ENCODE measurements at regions not wholly inside any gene's neighbourhood (a gene's known extent, or its start where the extent isn't known, plus 50 kb on each side); places are given as distances from the start of the nearest gene placed in this dataset.

- H3K27ac ChIP-seq = no peak overlapping the region
- H3K27me3 ChIP-seq (replicated peaks in 1 of 7) = no peaks in the 10 kb centered on the region
- intact Hi-C loops (cut with DNase I; ENCODE audit: low total_unique reads) = no loop called here
- no peaks in the 10 kb centered on the region for H3K36me3 ChIP-seq
- no peaks in the 10 kb centered on the region for H3K4me1 ChIP-seq
- TF ChIP-seq POLR2A (IDR thresholded peaks at IDR 0.05) (no peak), POLR2AphosphoS5 (IDR thresholded peaks at IDR 0.05) (no peak), CTCF (IDR thresholded peaks at IDR 0.05 in 8 of 11, conservative IDR thresholded peaks at IDR 0.05 in 3 of 11) (no peak)
- WGBS, 5 donors = 86 to 93% (median 91%) methylated on average over 2 of the region's 2 CpGs
- no peak overlapping the region for H3K4me3 ChIP-seq
- no peaks in the 10 kb centered on the region for H3K9me3 ChIP-seq
- no peak for DNase-seq
Observed at GRCh38 chr12:87272851-87273250, 756.4 kb downstream of the C12orf50 start.

DNA sequence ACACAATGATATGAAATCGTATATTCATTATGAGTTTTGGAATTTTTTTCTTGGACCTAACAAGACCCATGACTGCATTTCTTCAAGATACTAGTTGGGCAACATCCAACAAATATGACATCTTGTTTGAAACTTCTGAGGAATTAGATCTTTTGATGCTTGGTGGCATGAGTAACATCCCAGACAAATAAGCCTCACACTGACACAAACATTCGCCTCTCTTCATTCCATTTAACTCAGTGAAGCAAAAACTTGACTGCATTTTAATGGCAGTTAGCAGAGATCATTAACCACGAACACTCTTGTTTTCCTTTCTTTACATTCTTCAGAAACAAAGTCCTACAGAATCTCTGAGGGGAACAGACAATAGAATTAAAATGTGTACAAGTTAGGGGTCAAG, 758.3 kb downstream of the C12orf50 start:
- WGBS, 5 donors = 62 to 71% (median 68%) methylated on average over 3 of the region's 3 CpGs
- DNase-seq = no peak
- Histone ChIP-seq H3K27me3 (replicated peaks in 1 of 7) (no peaks in the 10 kb centered on the region), H3K27ac (no peak overlapping the region), H3K9me3 (no peaks in the 10 kb centered on the region), H3K4me1 (no peaks in the 10 kb centered on the region), H3K4me3 (no peak overlapping the region), H3K36me3 (no peaks in the 10 kb centered on the region)
- TF ChIP-seq POLR2A (IDR thresholded peaks at IDR 0.05) (no peak), CTCF (IDR thresholded peaks at IDR 0.05 in 8 of 11, conservative IDR thresholded peaks at IDR 0.05 in 3 of 11) (no peak), POLR2AphosphoS5 (IDR thresholded peaks at IDR 0.05) (no peak)
- intact Hi-C loops (cut with DNase I; ENCODE audit: low total_unique reads) = no loop called here

DNA sequence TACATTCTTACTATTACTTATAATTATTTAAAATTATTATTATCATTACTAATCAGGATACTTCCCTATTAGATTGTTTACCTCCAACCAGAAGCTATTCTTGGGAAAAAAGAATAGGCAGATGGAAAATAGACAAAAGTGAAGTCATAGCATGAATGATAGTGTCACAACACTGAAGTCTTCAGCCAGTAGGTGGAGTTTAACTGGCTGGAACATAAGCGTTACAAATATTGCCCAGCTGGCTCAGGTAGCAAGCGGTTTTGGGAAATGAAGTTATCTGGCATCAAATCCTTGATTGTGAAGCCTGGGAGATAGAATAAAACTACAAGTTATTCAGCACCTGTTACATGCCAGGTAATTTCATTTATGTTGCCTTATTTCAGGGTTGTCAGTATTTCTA, 762.9 kb downstream of the C12orf50 start:
- Histone ChIP-seq H3K27me3 (replicated peaks in 1 of 7) (no peaks in the 10 kb centered on the region), H3K4me1 (no peaks in the 10 kb centered on the region), H3K36me3 (no peaks in the 10 kb centered on the region), H3K9me3 (no peaks in the 10 kb centered on the region), H3K4me3 (no peak overlapping the region), H3K27ac (no peak overlapping the region)
- TF ChIP-seq POLR2A (IDR thresholded peaks at IDR 0.05) (no peak), POLR2AphosphoS5 (IDR thresholded peaks at IDR 0.05) (no peak), CTCF (IDR thresholded peaks at IDR 0.05 in 8 of 11, conservative IDR thresholded peaks at IDR 0.05 in 3 of 11) (no peak)
- 63 to 81% (median 75%) methylated on average over 2 of the region's 2 CpGs for WGBS, 5 donors
- no peak for DNase-seq
- intact Hi-C loops (cut with DNase I; ENCODE audit: low total_unique reads) = no loop called here

DNA sequence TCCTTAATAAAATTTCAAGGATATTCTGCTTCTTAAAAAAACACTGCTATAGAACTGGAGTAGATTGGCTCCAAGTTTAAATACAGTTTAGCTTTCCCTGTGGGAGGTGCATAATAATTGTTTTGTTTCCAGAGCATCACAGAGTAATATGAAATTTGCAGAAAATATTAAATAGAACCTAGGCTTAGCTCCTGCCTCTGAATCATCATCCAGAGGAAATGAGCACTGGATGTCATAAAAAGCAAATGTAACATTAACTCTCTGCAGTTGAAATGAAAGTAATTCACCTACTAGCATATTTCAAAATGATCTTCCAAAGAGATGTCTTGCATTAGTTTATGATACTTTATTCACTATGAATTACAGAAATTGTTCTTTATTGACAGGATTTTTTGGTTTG, 769.8 kb downstream of the C12orf50 start:
- H3K27ac ChIP-seq = no peak overlapping the region
- no peaks in the 10 kb centered on the region for H3K4me1 ChIP-seq
- intact Hi-C loops (cut with DNase I; ENCODE audit: low total_unique reads) = no loop called here
- no peak overlapping the region for H3K4me3 ChIP-seq
- no peaks in the 10 kb centered on the region for H3K27me3 ChIP-seq (replicated peaks in 1 of 7)
- no peaks in the 10 kb centered on the region for H3K36me3 ChIP-seq
- no peak for DNase-seq
- TF ChIP-seq POLR2A (IDR thresholded peaks at IDR 0.05) (no peak), POLR2AphosphoS5 (IDR thresholded peaks at IDR 0.05) (no peak), CTCF (IDR thresholded peaks at IDR 0.05 in 8 of 11, conservative IDR thresholded peaks at IDR 0.05 in 3 of 11) (no peak)
- H3K9me3 ChIP-seq = no peaks in the 10 kb centered on the region
